HG02623 (cell line): ENCODE measurements at regions not wholly inside any gene's neighbourhood (a gene's known extent, or its start where the extent isn't known, plus 50 kb on each side); places are given as distances from the start of the nearest gene placed in this dataset.

Source experiments
- ATAC-seq: cut with Tn5 transposase; IDR thresholded peaks from one replicate; pipeline ENCODE4 v1.9.1; 2021; ENCODE audit warnings: moderate library complexity; ENCODE audit not compliant: unreplicated experiment

- no peak for ATAC-seq
Measured at GRCh38 chr2:106706283-106706682, 179.7 kb downstream of the ST6GAL2 start.

- no peak for ATAC-seq
Measured at GRCh38 chr2:106708209-106708608, 177.8 kb downstream of the ST6GAL2 start.

GRCh38 chr2:106709229-106709628 is 176.7 kb downstream of the ST6GAL2 start:
- no peak for ATAC-seq

- no peak for ATAC-seq
Measured at GRCh38 chr2:106719222-106719621, 166.7 kb downstream of the ST6GAL2 start.

- no peak for ATAC-seq
Measured at GRCh38 chr2:106720026-106720425, 165.9 kb downstream of the ST6GAL2 start.

- no peak for ATAC-seq
Measured at GRCh38 chr2:106724301-106724794, 161.6 kb downstream of the ST6GAL2 start.

GRCh38 chr2:106734165-106734564 is 151.8 kb downstream of the ST6GAL2 start:
- no peak for ATAC-seq

GRCh38 chr2:106735807-106736206 is 150.2 kb downstream of the ST6GAL2 start:
- no peak for ATAC-seq

GRCh38 chr2:106736221-106736620 is 149.7 kb downstream of the ST6GAL2 start:
- no peak for ATAC-seq

GRCh38 chr2:106745468-106745867 is 140.5 kb downstream of the ST6GAL2 start:
- ATAC-seq = no peak

GRCh38 chr2:106749823-106750222 is 136.1 kb downstream of the ST6GAL2 start:
- ATAC-seq = no peak
